HL-60 (cell line): ENCODE measurements at regions not wholly inside any gene's neighbourhood (a gene's known extent, or its start where the extent isn't known, plus 50 kb on each side); places are given as distances from the start of the nearest gene placed in this dataset.

ENCODE experiments used
- DNase-seq, 2 experiments: peaks; one replicate each; pipeline ENCODE4 v3.0.0-alpha.2; 2010 to 2020; ENCODE audit warnings: low read depth in 1 of 2, low spot score in 1 of 2
- H3K27ac ChIP-seq: fragments of 250-450 bp; sonication (Bioruptor Pico); replicated peaks from 2 replicates; pipeline ENCODE4 v1.5.1; 2020; ENCODE audit warnings: mild to moderate bottlenecking, moderate library complexity
- H3K27me3 ChIP-seq: fragments of 250-450 bp; sonication (Bioruptor Pico); 2 replicates; pipeline ENCODE4 v1.5.1; 2021; ENCODE audit warnings: mild to moderate bottlenecking, moderate library complexity; ENCODE audit not compliant: insufficient read depth, poor library complexity, severe bottlenecking
- H3K4me3 ChIP-seq: replicated peaks from 2 replicates; pipeline ENCODE4 v1.5.1; 2011; ENCODE audit warnings: mild to moderate bottlenecking, control low read depth, low read length; ENCODE audit not compliant: insufficient read depth
- CTCF ChIP-seq: IDR thresholded peaks from one replicate; pipeline ENCODE4 v1.5.1; 2011; ENCODE audit warnings: low read length, control low read depth, inconsistent platforms; ENCODE audit not compliant: insufficient read depth
- GABPA ChIP-seq: IDR thresholded peaks from 2 replicates; pipeline ENCODE4 v1.6.1; 2012; ENCODE audit warnings: low read depth
- POLR2AphosphoS5 ChIP-seq: IDR thresholded peaks from 2 replicates; pipeline ENCODE4 v1.6.1; 2012; ENCODE audit warnings: low read depth
- REST ChIP-seq: IDR thresholded peaks from 2 replicates; pipeline ENCODE4 v1.6.1; 2012; ENCODE audit warnings: low read depth; ENCODE audit not compliant: insufficient replicate concordance
- SPI1 ChIP-seq: IDR thresholded peaks from 2 replicates; pipeline ENCODE4 v1.6.1; 2012; ENCODE audit warnings: low read depth, mild to moderate bottlenecking, borderline replicate concordance

- H3K4me3 ChIP-seq, result no peak overlapping the region
- no peak for DNase-seq
- TF ChIP-seq POLR2AphosphoS5 (no peak), REST (no peak), SPI1 (no peak), GABPA (no peak)
Measured at GRCh38 chr3:117736846-117737245, 1027.3 kb downstream of the TUSC7 start.

GRCh38 chr3:117743993-117744392 is 1034.4 kb downstream of the TUSC7 start:
- DNase-seq, result no peak
- Histone ChIP-seq H3K27ac (no peak overlapping the region), H3K27me3 (no peaks in the 10 kb centered on the region), H3K4me3 (no peak overlapping the region)
- TF ChIP-seq CTCF (no peak), POLR2AphosphoS5 (no peak), GABPA (no peak), REST (no peak), SPI1 (no peak)

More at GRCh38 chr3:117736846-117737245, 1027.3 kb downstream of the TUSC7 start:
- no peaks in the 10 kb centered on the region for H3K27me3 ChIP-seq
- no peak overlapping the region for H3K27ac ChIP-seq

- Histone ChIP-seq H3K27me3 (no peaks in the 10 kb centered on the region), H3K27ac (no peak overlapping the region), H3K4me3 (no peak overlapping the region)
- no peak for DNase-seq
- no peak for TF ChIP-seq CTCF
- no peak for TF ChIP-seq SPI1
- TF ChIP-seq POLR2AphosphoS5, result no peak
- TF ChIP-seq GABPA, result no peak
- TF ChIP-seq REST, result no peak
Measured at GRCh38 chr3:117744935-117745334, 1035.4 kb downstream of the TUSC7 start.

- TF ChIP-seq REST (no peak), CTCF (no peak), SPI1 (no peak), POLR2AphosphoS5 (no peak), GABPA (no peak)
- Histone ChIP-seq H3K4me3 (no peak overlapping the region), H3K27ac (no peak overlapping the region), H3K27me3 (no peaks in the 10 kb centered on the region)
- no peak for DNase-seq
Measured at GRCh38 chr3:117745516-117745915, 1035.9 kb downstream of the TUSC7 start.
